ENCODE measurements at regions not wholly inside any gene's neighbourhood (a gene's known extent, or its start where the extent isn't known, plus 50 kb on each side); places are given as distances from the start of the nearest gene placed in this dataset.
A peak's percentile ranks its signal among the peaks of the same experiment; 100 is the strongest.

GRCh38 chr12:46938071-46938678 lies 112.4 kb upstream of the SLC38A4 start:
- WGBS (ENCODE audit: extremely low coverage, insufficient read length, low lambda C conversion rate), result no CpG with 5 or more reads among the region's 4 CpGs
- H2AFZ ChIP-seq (ENCODE audit: low read length), result no peak overlapping the region

More at GRCh38 chr12:46938071-46938678, 112.4 kb upstream of the SLC38A4 start:
- no peak overlapping the region for H3K56ac ChIP-seq (ENCODE audit: insufficient read length, low read depth, low read length)
- H3K18ac ChIP-seq (ENCODE audit: insufficient read length, low read depth, low read length), result no peak overlapping the region
- Mint-ChIP-seq H3K36me3 (ENCODE audit: insufficient read depth in 1 of 3, low read depth in 3 of 3) (no peaks in the 10 kb centered on the region), H3K27me3 (ENCODE audit: low read depth) (no peaks in the 10 kb centered on the region), H3K9me3 (no peaks in the 10 kb centered on the region), H3K4me3 (no peak overlapping the region), H3K27ac (peak overlapping the region in 1 of 3 experiments; percentile 26; a peak in 1 of 7 replicates), H3K4me1 (peaks cover 0 to 5% of the 10 kb centered on the region in 2 experiments; a peak in 1 of 4 replicates)
- no peaks in the 10 kb centered on the region for H3K27me3 ChIP-seq (ENCODE audit: insufficient read depth, low read length)
- H3K79me2 ChIP-seq (ENCODE audit: insufficient read depth, low read length), result no peaks in the 10 kb centered on the region
- no peak overlapping the region for H3K27ac ChIP-seq (ENCODE audit: insufficient read length, low read depth, low read length)
- no peaks in the 10 kb centered on the region for H3K4me1 ChIP-seq (ENCODE audit: insufficient read depth, low read length)
- no peak for TF ChIP-seq CTCF (conservative IDR thresholded peaks at IDR 0.05)
- H4K8ac ChIP-seq (replicated peaks; ENCODE audit: insufficient read length, low read depth, low read length), result no peak overlapping the region
- H3K23me2 ChIP-seq (ENCODE audit: insufficient read length, low read depth, low read length, poor library complexity, severe bottlenecking), result no peaks in the 10 kb centered on the region
- no peak overlapping the region for H3K23ac ChIP-seq (ENCODE audit: insufficient read length, low read depth, low read length)
- H2BK20ac ChIP-seq (ENCODE audit: low read depth, low read length, poor library complexity, severe bottlenecking), result no peak overlapping the region
- H3K4me2 ChIP-seq (ENCODE audit: insufficient read depth, insufficient read length, low read length), result no peak overlapping the region
- no peak for DNase-seq
- no peak overlapping the region for H2AK5ac ChIP-seq (ENCODE audit: insufficient read length, low read length)
- H2BK120ac ChIP-seq (ENCODE audit: low read depth, low read length, poor library complexity, severe bottlenecking), result no peak overlapping the region
- H3K9me3 ChIP-seq (ENCODE audit: control insufficient read depth, low read depth, low read length), result no peaks in the 10 kb centered on the region
- H3K9ac ChIP-seq (ENCODE audit: extremely low read depth, insufficient read length, low read length), result no peak overlapping the region
- no peak overlapping the region for H2BK15ac ChIP-seq (ENCODE audit: low read depth, low read length)
- H3T11ph ChIP-seq (ENCODE audit: low read length), result no peak overlapping the region
- no peaks in the 10 kb centered on the region for H4K20me1 ChIP-seq (ENCODE audit: control insufficient read depth, insufficient read depth, insufficient read length)
- no peak overlapping the region for H3K14ac ChIP-seq (ENCODE audit: insufficient read depth, low read length)
- no peak overlapping the region for H4K5ac ChIP-seq (ENCODE audit: insufficient read length, low read depth, low read length)
- H2BK12ac ChIP-seq (ENCODE audit: insufficient read length, low read depth, low read length), result no peak overlapping the region
- no peak overlapping the region for H3K4ac ChIP-seq (ENCODE audit: low read depth, low read length)
- no peaks in the 10 kb centered on the region for H3K79me1 ChIP-seq (ENCODE audit: insufficient read depth, low read depth, low read length, poor library complexity, severe bottlenecking)
- no peak overlapping the region for H4K91ac ChIP-seq (ENCODE audit: insufficient read length, low read depth, low read length)
- H2BK5ac ChIP-seq (ENCODE audit: insufficient read length, low read length), result no peak overlapping the region

Data from H9 (cell line).